ENCODE measurements at regions not wholly inside any gene's neighbourhood (a gene's known extent, or its start where the extent isn't known, plus 50 kb on each side); places are given as distances from the start of the nearest gene placed in this dataset.

DNA sequence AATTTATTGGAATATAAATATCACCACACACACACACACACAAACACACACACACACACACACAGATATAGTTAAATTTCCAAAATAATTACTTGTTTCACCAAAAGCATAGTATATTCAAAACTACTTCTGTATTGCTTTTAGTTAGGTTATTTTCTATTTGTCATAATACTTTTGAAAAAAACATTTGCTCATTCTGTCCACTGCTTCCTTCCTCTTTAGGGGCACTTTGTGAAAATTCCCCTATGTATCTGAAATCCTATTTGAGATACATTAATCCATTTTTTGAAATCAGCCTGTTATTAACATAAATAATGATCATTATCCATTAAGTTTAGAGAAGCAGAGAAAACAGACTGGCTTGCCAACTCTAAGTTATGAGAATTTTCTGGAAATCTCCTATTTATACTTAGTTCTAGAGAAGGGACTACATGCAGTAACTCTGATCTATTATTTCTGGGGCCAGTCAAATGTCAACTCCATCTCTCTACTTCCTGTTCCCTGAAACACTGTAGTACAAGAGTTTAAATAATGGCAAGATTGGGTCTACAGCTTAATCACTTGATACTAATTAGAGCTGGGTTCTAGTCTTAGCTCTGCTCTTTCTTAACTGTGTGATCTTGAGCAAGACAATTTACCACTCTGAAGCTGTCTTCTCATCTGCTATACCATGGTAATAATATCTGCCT is 54.4 kb upstream of the GPR174 start:
- Histone ChIP-seq H3K9ac (ENCODE audit: low read depth, low read length) (no peak overlapping the region), H3K4me2 (ENCODE audit: insufficient read depth, low read length) (no peak overlapping the region), H3K9me3 (ENCODE audit: insufficient read depth, low read length, severe bottlenecking) (no peaks in the 10 kb centered on the region), H3K79me2 (ENCODE audit: insufficient read depth, low read length) (no peaks in the 10 kb centered on the region), H2AFZ (ENCODE audit: low read depth, low read length) (no peak overlapping the region), H3K4me1 (ENCODE audit: insufficient read depth, low read length) (0 out of 2 replicates have a peak, but pooled peaks cover 5% of the 10 kb centered on the region), H4K20me1 (ENCODE audit: insufficient read depth, low read length) (no peaks in the 10 kb centered on the region), H3K27me3 (ENCODE audit: insufficient read depth, low read length, poor library complexity) (no peaks in the 10 kb centered on the region), H3K27ac (ENCODE audit: low read length) (no peak overlapping the region), H3K36me3 (ENCODE audit: insufficient read depth, low read length) (no peaks in the 10 kb centered on the region), H3K4me3 (ENCODE audit: low read depth in 1 of 2, low read length in 2 of 2) (no peak overlapping the region)
- TF ChIP-seq, protein P1, sequence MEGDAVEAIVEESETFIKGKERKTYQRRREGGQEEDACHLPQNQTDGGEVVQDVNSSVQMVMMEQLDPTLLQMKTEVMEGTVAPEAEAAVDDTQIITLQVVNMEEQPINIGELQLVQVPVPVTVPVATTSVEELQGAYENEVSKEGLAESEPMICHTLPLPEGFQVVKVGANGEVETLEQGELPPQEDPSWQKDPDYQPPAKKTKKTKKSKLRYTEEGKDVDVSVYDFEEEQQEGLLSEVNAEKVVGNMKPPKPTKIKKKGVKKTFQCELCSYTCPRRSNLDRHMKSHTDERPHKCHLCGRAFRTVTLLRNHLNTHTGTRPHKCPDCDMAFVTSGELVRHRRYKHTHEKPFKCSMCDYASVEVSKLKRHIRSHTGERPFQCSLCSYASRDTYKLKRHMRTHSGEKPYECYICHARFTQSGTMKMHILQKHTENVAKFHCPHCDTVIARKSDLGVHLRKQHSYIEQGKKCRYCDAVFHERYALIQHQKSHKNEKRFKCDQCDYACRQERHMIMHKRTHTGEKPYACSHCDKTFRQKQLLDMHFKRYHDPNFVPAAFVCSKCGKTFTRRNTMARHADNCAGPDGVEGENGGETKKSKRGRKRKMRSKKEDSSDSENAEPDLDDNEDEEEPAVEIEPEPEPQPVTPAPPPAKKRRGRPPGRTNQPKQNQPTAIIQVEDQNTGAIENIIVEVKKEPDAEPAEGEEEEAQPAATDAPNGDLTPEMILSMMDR (IDR thresholded peaks at IDR 0.05; ENCODE audit: borderline replicate concordance, extremely low read depth, low read length, poor library complexity, severe bottlenecking): no peak
- no peak for TF ChIP-seq EZH2 (IDR thresholded peaks at IDR 0.05; ENCODE audit: borderline replicate concordance, low read depth, low read length, severe bottlenecking)
- no peak for ATAC-seq (ENCODE audit: insufficient read depth, low read depth)
- DNase-seq: no peak

DNA sequence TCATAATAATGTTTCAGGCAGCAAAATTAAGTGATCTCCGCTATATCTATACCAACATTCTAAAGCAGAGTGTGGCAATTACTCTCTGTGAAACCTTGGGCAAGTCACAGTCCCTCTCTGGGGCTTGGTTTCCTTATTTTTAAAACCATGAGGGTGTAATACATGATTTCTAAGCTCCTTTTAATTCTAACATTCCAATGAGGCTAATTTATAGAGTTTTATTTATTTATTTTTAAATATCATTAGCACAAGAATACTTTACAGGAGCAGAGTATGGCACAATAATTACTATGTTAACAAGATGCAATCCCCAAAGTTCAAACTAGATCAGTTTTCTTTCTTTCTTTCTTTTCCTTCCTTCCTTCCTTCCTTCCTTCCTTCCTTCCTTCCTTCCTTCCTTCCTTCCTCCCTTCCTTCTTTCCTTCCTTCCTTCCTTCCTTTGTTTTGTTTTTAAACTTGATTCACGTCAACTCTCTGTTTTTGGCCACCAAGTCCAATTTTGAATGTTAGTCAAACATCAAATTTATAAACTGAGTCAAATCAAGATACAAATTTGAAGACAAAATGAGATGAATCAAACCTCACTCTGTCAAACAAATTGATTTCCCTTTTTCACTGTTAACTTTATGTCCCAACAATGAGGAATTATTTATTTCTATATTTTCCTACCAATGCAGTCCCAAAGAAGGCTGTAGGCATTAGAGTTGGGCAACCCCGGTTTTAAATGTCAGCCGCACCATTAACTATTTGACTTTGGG is 50.2 kb upstream of the GPR174 start:
- no peak overlapping the region for H2AFZ ChIP-seq (ENCODE audit: low read depth, low read length)

More for the DNA sequence above, 50.2 kb upstream of the GPR174 start:
- H3K79me2 ChIP-seq (ENCODE audit: insufficient read depth, low read length): no peaks in the 10 kb centered on the region
- no peak overlapping the region for H3K4me3 ChIP-seq (ENCODE audit: low read depth in 1 of 2, low read length in 2 of 2)
- no peaks in the 10 kb centered on the region for H3K36me3 ChIP-seq (ENCODE audit: insufficient read depth, low read length)
- H3K9me3 ChIP-seq (ENCODE audit: insufficient read depth, low read length, severe bottlenecking): no peaks in the 10 kb centered on the region
- no peaks in the 10 kb centered on the region for H4K20me1 ChIP-seq (ENCODE audit: insufficient read depth, low read length)
- TF ChIP-seq EZH2 (IDR thresholded peaks at IDR 0.05; ENCODE audit: borderline replicate concordance, low read depth, low read length, severe bottlenecking): no peak
- TF ChIP-seq, protein P1 (IDR thresholded peaks at IDR 0.05; ENCODE audit: borderline replicate concordance, extremely low read depth, low read length, poor library complexity, severe bottlenecking): no peak
- no peak overlapping the region for H3K9ac ChIP-seq (ENCODE audit: low read depth, low read length)
- no peaks in the 10 kb centered on the region for H3K27me3 ChIP-seq (ENCODE audit: insufficient read depth, low read length, poor library complexity)
- H3K4me2 ChIP-seq (ENCODE audit: insufficient read depth, low read length): no peak overlapping the region
- ATAC-seq (ENCODE audit: insufficient read depth, low read depth) (no peak), DNase-seq (no peak)
- no peak overlapping the region for H3K27ac ChIP-seq (ENCODE audit: low read length)
- H3K4me1 ChIP-seq (ENCODE audit: insufficient read depth, low read length): peaks cover 22% of the 10 kb centered on the region
